ENCODE measurements at regions not wholly inside any gene's neighbourhood (a gene's known extent, or its start where the extent isn't known, plus 50 kb on each side); places are given as distances from the start of the nearest gene placed in this dataset.

DNA sequence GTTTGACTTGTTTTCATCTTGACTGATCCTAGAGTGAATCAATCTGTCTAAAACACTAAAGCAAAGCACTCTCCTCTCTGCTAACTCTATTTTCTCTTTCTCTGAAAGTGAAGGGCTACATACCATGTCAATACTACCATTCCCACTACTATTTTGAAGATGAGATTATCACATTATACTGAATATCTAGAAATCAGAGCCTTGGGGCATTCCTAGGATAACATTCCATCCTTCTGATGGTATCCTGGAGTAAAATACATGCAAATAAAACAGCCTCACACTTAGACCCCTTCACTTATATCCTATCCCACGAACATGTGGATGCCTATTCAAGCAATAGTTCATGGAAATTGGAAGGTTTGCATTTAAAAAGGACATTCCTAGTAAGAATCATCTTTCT, 309.3 kb upstream of the ACTBL2 start:
- TF ChIP-seq FOXP2 (optimal IDR thresholded peaks at IDR 0.05; ENCODE audit: control extremely low read depth, extremely low read length, insufficient read depth) (no peak), POLR2AphosphoS5 (IDR thresholded peaks at IDR 0.05; ENCODE audit: borderline replicate concordance, low read depth, low read length) (no peak)

Measured in SK-N-MC (cell line).